Epithelial cell of proximal tubule (primary cell): ENCODE measurements at regions not wholly inside any gene's neighbourhood (a gene's known extent, or its start where the extent isn't known, plus 50 kb on each side); places are given as distances from the start of the nearest gene placed in this dataset.
A peak's percentile ranks its signal among the peaks of the same experiment; 100 is the strongest.

Experiments
- DNase-seq: peaks from one replicate; pipeline ENCODE4 v3.0.0-alpha.2; 2011; ENCODE audit warnings: low read depth
- H3K4me3 ChIP-seq: 2 replicates; pipeline ENCODE4 v1.5.1; 2011; ENCODE audit warnings: low read depth, mild to moderate bottlenecking, low read length
- TF ChIP-seq, protein P1 (sequence below): conservative IDR thresholded peaks from 2 replicates; pipeline ENCODE4 v1.5.1; 2012; ENCODE audit warnings: low read depth, mild to moderate bottlenecking, low read length

DNA sequence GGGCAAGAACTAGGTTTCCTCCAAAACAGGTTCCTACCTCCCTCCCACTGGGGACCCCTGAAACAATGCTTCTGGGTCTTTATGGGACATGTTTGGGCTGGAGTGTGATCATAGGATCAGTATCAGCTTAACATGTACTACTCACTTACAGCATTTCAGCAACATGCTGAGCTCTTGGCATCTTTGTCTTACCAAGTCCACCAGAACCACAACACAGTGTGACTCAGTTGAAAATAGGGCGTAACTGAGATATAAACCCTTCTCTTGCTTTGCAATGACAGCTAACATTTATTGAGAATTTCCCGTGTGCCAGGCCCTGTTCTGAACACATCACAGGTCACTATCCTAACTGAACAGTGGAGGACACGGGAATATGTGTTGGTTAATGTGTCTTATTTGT lies 218.5 kb upstream of the LNX1 start:
- no peak for DNase-seq
- TF ChIP-seq, protein P1, sequence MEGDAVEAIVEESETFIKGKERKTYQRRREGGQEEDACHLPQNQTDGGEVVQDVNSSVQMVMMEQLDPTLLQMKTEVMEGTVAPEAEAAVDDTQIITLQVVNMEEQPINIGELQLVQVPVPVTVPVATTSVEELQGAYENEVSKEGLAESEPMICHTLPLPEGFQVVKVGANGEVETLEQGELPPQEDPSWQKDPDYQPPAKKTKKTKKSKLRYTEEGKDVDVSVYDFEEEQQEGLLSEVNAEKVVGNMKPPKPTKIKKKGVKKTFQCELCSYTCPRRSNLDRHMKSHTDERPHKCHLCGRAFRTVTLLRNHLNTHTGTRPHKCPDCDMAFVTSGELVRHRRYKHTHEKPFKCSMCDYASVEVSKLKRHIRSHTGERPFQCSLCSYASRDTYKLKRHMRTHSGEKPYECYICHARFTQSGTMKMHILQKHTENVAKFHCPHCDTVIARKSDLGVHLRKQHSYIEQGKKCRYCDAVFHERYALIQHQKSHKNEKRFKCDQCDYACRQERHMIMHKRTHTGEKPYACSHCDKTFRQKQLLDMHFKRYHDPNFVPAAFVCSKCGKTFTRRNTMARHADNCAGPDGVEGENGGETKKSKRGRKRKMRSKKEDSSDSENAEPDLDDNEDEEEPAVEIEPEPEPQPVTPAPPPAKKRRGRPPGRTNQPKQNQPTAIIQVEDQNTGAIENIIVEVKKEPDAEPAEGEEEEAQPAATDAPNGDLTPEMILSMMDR: no peak

DNA sequence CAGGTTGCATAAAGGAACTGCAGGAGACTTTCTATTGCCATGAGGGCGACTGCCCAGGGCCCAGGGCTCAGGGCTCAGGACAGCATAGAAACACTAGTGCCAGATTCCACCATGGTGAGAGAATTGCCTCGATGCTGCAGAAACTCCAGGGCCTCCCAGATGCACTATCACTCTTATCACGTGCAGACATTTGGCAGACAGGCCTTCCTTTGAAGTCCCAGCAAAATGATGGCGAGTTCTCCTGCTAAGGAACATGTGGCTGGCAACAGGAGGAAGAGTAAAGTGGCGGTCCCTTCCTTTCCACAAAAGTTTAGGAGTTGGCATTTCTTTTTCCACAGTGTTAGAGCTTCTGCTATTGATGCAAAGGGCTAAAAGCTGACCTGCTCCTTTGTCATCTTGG lies 214.0 kb upstream of the LNX1 start:
- no peak for DNase-seq
- TF ChIP-seq, protein P1: no peak
- no peak overlapping the region for H3K4me3 ChIP-seq

More for the DNA sequence above, 218.5 kb upstream of the LNX1 start:
- no peak overlapping the region for H3K4me3 ChIP-seq

GRCh38 chr4:53804719-53805118 lies 213.4 kb upstream of the LNX1 start:
- DNase-seq: no peak
- H3K4me3 ChIP-seq: no peak overlapping the region
- TF ChIP-seq, protein P1: peak; percentile 58

GRCh38 chr4:53802500-53802899 lies 211.2 kb upstream of the LNX1 start:
- no peak overlapping the region for H3K4me3 ChIP-seq
- TF ChIP-seq, protein P1: no peak
- DNase-seq: no peak

- H3K4me3 ChIP-seq: no peak overlapping the region
- TF ChIP-seq, protein P1: no peak
- DNase-seq: no peak
These were observed 210.1 kb upstream of the LNX1 start for GRCh38 chr4:53801373-53801772.

- no peak overlapping the region for H3K4me3 ChIP-seq
- no peak for DNase-seq
- TF ChIP-seq, protein P1: no peak
These were observed 209.5 kb upstream of the LNX1 start for GRCh38 chr4:53800741-53801140.

DNA sequence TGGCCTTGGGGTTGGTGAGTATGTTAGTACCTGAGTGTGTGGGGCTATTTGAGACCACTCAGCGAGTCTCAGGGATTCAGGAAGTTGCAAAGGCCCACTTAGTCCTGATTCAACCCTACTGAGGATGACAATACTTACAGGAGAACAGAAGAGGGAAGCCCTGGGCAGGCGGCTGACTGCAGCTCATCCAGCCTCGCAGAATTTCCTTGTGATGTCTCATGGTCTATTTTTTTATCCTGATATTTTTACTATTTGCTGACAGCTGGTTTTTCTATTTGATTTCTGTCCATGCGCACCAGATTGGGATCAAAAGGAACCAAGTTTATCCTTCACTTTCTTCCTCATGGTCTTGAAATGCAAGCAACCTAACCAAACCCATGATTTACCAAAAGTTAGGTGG lies 201.8 kb upstream of the LNX1 start:
- DNase-seq: no peak
- no peak overlapping the region for H3K4me3 ChIP-seq
- TF ChIP-seq, protein P1: no peak
